Calu3 (cell line): ENCODE measurements at regions not wholly inside any gene's neighbourhood (a gene's known extent, or its start where the extent isn't known, plus 50 kb on each side); places are given as distances from the start of the nearest gene placed in this dataset.

Experiments used
- BruUV-seq: library from RNA; stranded (reverse); fragments of 400-500 nt; replicated peaks from 2 replicates; lab custom pipeline; 2021; lab: Mats Ljungman, UMichigan
- CTCF ChIA-PET: fragments of 300-600 bp; sonication (Branson Sonifier 250); formaldehyde crosslinking; loops from one replicate; lab custom pipeline; 2022; ENCODE audit warnings: antibody characterized with exemption; lab: Charles Lee
- DNase-seq: peaks from one replicate; pipeline ENCODE4 v3.0.0; 2022
- H3K27ac Mint-ChIP-seq: one replicate; pipeline ENCODE4 v1.8.0; 2022; ENCODE audit warnings: mixed read lengths; ENCODE audit not compliant: unreplicated experiment
- H3K27me3 Mint-ChIP-seq: one replicate; pipeline ENCODE4 v1.8.0; 2022; ENCODE audit warnings: mixed read lengths; ENCODE audit not compliant: unreplicated experiment
- H3K36me3 Mint-ChIP-seq: one replicate; pipeline ENCODE4 v1.8.0; 2022; ENCODE audit warnings: mild to moderate bottlenecking, moderate library complexity, mixed read lengths; ENCODE audit not compliant: insufficient read depth, unreplicated experiment
- H3K4me1 Mint-ChIP-seq: one replicate; pipeline ENCODE4 v1.8.0; 2022; ENCODE audit warnings: mild to moderate bottlenecking, low read depth, mixed read lengths; ENCODE audit not compliant: unreplicated experiment
- H3K4me3 Mint-ChIP-seq: one replicate; pipeline ENCODE4 v1.8.0; 2022; ENCODE audit warnings: mild to moderate bottlenecking, low read depth, moderate library complexity, mixed read lengths; ENCODE audit not compliant: unreplicated experiment
- H3K9me3 Mint-ChIP-seq: one replicate; pipeline ENCODE4 v1.8.0; 2022; ENCODE audit warnings: low read depth, mixed read lengths; ENCODE audit not compliant: unreplicated experiment
- CTCF ChIP-seq: fragments of 200-600 bp; IDR thresholded peaks from one replicate; pipeline ENCODE4 v1.8.0; 2022; ENCODE audit warnings: antibody characterized with exemption; ENCODE audit not compliant: unreplicated experiment
- intact Hi-C: fragments of 100-400 bp; cut with micrococcal nuclease; formaldehyde crosslinking; loops from one replicate; pipeline ENCODE4 v1.10.0; 2022; ENCODE audit not compliant: unreplicated experiment

- intact Hi-C loops: no loop called here
- H3K27me3 Mint-ChIP-seq: no peaks in the 10 kb centered on the region
- no TSS peak for BruUV-seq
- H3K4me1 Mint-ChIP-seq: peaks cover 72% of the 10 kb centered on the region
- DNase-seq: no peak
- peak overlapping the region; percentile 45 for H3K27ac Mint-ChIP-seq
- peaks cover 6% of the 10 kb centered on the region for H3K36me3 Mint-ChIP-seq
- CTCF ChIA-PET: no interaction called here
- TF ChIP-seq CTCF: no peak
- no peak overlapping the region for H3K4me3 Mint-ChIP-seq
- H3K9me3 Mint-ChIP-seq: no peaks in the 10 kb centered on the region
Observed at GRCh38 chr2:172248785-172249187, 146.1 kb upstream of the DLX2 start.

DNA sequence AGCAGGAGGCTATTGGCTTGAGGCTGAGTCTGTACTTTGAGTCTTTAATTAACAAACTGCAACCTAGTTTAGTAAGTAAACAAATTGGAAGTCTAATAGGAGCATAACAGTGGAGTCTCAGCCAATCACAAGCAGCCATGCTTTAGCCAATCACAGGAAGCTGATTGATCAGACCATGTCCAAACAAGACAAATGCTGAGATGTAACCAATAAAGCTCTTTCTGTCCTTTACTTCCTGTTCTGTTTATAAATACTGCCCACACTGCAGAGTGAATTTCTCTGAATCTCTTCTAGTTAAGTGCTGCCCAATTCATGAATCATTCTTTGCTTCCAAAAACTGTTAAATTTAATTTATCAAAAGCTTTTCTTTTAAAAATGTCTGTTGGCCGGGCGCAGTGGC is 146.6 kb upstream of the DLX2 start:
- peaks cover 6% of the 10 kb centered on the region for H3K36me3 Mint-ChIP-seq
- no peaks in the 10 kb centered on the region for H3K27me3 Mint-ChIP-seq
- H3K4me1 Mint-ChIP-seq: peaks cover 77% of the 10 kb centered on the region
- no peak for DNase-seq
- intact Hi-C loops: no loop called here
- CTCF ChIA-PET: interaction anchor here (1.4 kb wide), 1 partner anchor 18 kb away, joined by 4 read pairs; no protein-coding TSS in a partner anchor
- H3K9me3 Mint-ChIP-seq: no peaks in the 10 kb centered on the region
- no peak overlapping the region for H3K4me3 Mint-ChIP-seq
- H3K27ac Mint-ChIP-seq: peak overlapping the region; percentile 43
- BruUV-seq: no TSS peak
- TF ChIP-seq CTCF: no peak

DNA sequence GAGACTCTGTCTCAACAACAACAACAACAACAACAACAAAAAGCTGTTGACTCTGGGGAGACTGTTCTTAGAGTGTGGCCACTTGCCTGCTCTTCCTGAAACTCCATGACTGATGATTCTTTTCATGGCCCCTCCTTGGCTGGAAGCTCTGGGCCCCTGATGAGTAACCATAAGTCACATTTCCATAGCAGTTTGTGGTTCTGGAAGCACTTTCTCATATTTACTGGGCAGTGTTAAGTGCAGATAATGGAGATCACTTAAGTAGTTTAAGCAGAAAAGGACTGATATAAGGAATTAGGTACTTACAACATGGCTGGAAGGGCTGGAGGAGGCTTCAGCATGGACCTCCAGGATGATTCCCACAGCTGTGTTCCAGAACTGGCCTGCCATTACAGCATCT is 147.3 kb upstream of the DLX2 start:
- no TSS peak for BruUV-seq
- TF ChIP-seq CTCF: no peak
- no peaks in the 10 kb centered on the region for H3K27me3 Mint-ChIP-seq
- H3K27ac Mint-ChIP-seq: peak overlapping the region; percentile 43
- CTCF ChIA-PET: interaction anchor here (1.4 kb wide), 1 partner anchor 18 kb away, joined by 4 read pairs; no protein-coding TSS in a partner anchor
- peaks cover 79% of the 10 kb centered on the region for H3K4me1 Mint-ChIP-seq
- H3K4me3 Mint-ChIP-seq: no peak overlapping the region
- H3K36me3 Mint-ChIP-seq: peaks cover 6% of the 10 kb centered on the region
- intact Hi-C loops: loop anchor here (5.0 kb wide), 1 partner anchor 212 kb away; no protein-coding TSS in a partner anchor
- DNase-seq: no peak
- no peaks in the 10 kb centered on the region for H3K9me3 Mint-ChIP-seq

DNA sequence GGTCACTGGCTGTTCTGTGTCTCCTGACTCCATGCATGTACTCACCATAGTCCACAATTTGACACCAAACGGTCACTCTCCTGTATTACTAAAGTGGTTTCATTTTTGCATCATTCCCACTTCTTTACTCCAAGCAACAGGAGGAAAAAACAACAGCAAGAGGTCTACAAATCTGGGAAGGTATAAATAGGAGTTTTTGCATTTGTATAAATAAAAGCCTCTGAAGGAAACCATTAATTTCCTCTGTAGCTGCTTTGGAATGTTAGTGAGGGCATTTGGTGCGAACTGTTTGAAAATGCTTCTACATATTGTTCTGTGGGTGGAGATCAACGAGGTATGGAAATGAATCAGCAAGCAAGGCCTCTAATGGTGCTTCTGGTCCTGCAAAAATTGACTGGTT is 148.5 kb upstream of the DLX2 start:
- TF ChIP-seq CTCF: no peak
- Mint-ChIP-seq H3K9me3 (no peaks in the 10 kb centered on the region), H3K4me1 (peaks cover 78% of the 10 kb centered on the region), H3K36me3 (peaks cover 6% of the 10 kb centered on the region), H3K4me3 (no peak overlapping the region), H3K27ac (no peak overlapping the region), H3K27me3 (no peaks in the 10 kb centered on the region)
- intact Hi-C loops: loop anchor here (5.0 kb wide), 1 partner anchor 211 kb away; no protein-coding TSS in a partner anchor
- no peak for DNase-seq
- BruUV-seq: no TSS peak
- CTCF ChIA-PET: no interaction called here
